NCI-H2196 (cell line): ENCODE measurements at regions not wholly inside any gene's neighbourhood (a gene's known extent, or its start where the extent isn't known, plus 50 kb on each side); places are given as distances from the start of the nearest gene placed in this dataset.

ENCODE experiments used
- DNase-seq: peaks from one replicate; lab custom pipeline; 2025; ENCODE audit not compliant: unreplicated experiment; lab: John Stamatoyannopoulos, UW

DNA sequence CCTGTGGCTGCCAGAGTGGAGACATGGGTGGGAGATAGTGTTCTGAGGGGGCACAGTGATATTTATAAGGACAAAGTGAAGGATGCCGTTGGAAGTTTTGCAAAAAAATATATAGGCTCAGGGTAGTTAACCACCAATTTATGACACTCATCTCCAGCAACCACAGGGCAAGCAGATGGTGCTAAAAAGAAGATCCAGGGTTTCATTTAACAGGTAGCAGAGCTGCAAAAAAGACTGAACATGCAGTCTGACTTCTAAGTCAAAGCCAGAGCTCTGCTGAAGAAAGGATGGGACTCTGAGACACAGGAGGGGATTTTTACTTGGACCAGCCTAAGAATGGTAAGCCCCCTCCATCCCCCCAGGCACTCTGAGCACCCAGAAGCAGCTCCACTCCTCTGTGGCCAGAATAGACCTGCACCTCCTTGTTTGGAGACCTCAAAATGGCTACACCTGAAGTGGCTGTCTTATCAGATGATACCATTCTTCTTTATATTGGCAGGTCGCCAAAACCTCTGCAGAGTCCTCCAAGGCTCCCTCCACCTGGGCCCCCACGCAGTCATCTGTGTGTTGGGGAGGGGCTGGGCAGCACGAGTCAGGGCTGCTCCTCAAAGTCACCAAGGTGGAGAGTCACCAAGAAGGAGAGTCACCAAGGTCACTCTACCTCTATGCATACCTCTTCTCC, 161.4 kb upstream of the FAM9B start:
- DNase-seq: no peak

DNA sequence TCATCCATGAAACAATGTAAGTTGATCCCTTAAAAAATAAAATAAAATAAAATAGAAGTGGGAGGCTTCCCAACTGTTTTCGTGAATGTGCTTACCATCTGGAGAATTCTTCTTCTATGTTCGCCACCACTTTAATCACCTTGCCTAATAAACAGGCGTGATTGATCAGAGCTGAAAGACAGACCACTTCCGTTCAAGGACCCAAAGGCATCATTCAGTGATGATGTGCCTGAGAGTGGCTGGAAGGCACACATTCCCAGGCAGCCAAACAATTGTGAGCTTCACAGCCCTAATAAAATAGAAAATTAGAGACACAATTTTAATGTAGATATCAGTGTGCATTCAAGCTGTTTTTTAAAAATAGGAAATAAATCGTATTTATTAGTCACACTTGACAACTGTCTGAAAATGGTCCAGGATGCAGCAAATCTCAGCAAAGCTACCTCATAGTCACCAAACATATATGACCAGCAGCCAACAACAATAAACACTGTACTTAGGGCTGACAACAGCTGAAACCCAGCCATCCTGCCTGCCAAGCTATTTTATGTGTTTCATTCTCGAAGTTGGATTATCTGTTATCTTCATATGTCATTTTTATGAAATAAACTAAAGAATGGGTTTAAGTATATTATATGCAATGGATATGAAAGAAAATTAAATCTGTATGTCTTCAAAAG, 163.2 kb upstream of the FAM9B start:
- DNase-seq: no peak

DNA sequence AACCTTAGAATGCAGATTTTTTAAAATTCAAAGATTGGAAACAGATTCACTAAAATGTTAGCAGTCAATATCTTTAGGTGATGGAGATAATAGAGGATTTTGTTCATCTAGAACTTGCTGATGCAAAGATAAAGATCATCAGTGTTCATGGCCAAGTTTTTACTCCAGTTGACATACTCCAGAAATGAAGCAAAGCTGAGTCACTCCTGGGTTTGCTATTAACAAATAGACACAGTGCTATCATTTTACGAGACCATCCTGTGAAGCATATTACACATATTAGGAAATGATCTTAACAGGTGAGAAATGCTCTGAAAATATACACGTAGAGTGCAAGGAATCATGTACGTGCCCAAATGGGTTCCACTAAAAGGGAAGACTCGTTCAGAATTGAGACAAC, 170.6 kb upstream of the FAM9B start:
- no peak for DNase-seq

DNA sequence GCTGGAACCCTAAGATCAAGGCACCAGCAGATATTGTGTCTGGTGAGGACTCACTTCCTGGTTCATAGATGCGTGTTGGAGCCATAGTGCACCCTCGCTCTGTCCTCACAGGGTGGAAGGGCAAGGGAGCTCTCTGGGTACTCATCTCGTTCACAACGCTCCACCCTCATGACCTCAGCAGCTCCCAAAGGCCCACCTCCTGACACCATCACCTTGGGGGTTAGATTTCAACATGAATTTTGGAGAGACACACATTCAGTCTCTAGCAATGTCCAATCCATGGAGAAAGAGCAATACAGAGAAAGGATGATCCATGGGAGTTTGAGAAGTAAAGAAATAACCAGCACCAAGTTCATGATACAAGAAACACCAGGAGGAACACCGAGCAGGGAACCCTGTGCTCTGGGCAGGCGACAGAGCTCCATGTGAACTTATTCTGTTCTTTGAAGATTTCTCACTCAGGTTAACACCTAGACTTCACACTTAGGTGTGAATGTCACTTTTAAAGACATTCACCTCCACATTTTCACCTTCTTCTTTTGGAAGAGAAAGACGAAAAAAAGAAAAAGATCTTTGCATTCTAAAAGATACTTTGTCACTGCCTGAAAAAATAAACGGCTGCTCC, 171.8 kb upstream of the FAM9B start:
- no peak for DNase-seq

DNA sequence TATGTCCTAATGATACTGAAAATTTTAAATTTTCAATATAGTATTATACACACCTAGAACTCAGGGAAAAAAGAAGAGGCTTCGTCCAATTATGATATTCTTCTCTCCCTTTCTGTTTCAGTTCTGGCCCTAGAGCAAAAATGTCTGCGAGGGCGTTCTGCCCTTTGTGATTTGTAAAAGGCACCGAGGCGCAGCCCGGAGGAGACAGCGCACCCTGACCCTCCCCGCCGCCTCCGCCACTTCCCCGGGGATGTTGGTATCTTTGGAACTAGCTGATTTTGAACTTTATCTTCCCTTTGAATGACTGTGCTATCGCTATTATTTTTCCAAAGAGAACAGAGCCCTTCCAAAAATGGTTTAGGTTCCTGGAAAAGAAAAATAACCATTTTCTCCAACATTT, 173.2 kb upstream of the FAM9B start:
- DNase-seq: no peak

DNA sequence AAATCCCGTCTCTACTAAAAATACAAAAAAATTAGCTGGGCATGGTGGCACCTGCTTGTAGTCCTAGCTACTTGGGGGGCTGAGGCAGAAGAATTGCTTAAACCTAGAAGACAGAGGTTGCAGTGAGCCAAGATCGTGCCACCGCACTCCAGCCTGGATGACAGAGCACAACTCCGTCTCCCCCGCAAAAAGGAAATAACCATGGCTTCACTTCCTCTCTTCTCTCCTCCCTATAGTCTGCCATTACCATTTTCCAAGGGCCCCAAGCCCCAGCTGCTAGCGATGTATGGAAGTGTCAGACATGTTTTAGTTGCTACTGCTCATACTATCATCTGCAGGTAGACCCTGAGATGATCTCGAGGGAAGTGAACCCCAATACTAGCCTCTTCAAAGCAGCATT, 177.3 kb upstream of the FAM9B start:
- DNase-seq: no peak

DNA sequence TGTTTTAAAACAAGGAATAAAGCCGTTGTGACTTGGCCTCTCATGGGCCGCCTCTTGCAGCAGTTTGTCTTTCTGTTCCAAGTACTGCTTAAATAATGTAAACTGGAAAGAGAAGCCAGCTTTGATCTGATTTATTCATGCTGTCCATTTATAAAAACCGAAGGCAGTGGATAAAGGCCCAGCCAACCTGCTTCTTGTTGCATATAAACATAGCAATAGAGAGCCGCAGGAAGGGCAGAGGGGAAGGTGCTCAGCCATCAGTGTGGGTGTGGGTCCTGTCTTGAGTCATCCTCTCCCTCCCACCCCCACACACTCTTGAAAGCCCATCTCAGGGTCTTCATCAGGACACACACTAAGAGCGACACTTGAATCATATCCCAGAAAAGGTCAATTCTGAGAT, 187.9 kb upstream of the FAM9B start:
- no peak for DNase-seq

DNA sequence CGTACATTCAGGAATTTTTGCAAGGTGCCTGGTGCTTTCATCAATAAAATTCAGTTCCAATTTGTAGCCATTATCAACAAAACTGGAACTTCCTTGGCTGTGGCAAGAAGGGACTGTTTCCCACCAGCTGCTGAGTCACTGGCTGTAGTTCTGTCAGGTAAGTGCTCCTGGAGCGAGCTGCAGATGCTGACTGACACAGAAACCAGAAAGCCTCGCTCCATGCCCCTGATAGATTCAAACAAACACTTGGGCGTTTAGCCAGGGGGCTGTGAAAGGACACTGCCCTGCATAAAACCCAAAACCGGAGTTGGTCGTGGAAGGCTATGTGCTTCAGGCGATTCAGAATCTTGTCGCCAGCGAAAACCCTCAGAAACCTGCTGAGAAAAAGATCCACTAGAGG, 188.4 kb upstream of the FAM9B start:
- no peak for DNase-seq

DNA sequence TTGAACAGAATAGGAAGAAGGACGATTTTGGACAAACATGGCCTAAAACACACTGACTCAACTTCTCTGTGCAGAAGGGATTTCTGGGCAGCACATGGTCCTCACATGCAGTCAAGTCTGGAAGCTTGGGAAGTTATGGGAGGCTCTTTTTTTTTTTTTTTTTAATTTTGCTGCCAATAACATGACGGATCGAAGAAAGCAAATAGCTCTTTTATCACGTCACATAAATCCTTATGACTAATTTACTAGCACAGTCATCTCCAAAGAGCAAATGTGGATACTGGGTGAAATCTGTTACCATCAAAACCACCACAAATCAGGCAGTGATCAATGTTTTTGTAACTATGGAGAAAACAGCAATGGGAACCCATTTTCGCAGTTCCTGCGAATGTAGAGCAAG, 193.3 kb upstream of the FAM9B start:
- no peak for DNase-seq

DNA sequence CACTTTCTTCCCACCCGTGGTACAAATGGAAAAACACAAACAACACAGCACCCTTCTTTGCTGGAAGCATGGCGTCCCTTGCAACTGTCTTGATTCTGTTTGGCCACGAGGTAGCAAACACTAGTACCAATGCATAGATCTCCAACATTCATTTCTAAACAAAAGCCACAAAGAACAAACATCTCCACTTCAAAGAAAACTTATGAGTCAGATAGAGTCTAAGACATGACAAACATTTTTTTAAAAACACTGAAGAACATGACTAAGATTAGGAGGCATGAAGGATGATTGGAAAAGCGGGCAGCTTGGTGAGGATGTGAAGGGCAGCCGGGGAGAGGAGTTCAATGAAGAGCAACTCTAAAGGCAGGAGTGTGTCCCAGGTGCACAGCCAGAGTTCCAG, 197.6 kb upstream of the FAM9B start:
- no peak for DNase-seq

DNA sequence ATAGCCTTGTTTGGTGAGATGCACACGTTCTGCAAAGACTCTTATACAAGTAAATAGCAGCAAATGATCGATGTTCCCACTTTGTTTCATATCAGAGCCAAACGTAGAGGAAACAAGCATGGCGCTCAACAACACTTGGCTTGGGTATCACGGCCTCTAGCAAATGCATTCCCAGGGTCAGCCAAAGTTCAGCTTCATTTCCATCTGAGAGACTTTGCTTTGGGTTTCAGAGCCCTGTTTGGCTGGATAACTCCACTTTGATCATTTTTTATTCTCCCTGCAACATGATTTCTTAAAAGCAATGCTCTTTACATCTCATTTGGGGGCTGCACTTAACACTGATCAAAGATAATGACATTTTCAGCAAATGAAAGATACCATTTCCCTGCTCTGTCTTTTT, 199.2 kb upstream of the FAM9B start:
- DNase-seq: no peak

DNA sequence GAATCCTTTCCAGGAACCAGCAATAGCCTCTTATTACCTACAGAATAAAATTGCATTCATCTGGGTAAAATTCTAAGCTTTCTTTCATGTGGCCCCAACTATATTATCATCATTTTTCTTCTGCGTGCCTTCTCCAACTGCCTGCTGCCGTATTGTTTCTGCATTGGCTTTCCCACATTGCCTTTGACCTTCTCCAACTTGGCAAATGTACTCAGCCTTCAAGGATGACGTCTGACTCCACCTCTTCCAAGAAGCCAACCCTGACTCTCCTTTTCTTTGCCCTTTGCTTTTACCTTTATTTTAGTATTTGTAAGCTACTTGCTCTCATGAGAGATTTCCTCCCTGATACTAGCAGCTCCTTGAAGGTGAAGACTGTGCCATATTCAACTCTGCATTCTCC, 200.4 kb upstream of the FAM9B start:
- no peak for DNase-seq

DNA sequence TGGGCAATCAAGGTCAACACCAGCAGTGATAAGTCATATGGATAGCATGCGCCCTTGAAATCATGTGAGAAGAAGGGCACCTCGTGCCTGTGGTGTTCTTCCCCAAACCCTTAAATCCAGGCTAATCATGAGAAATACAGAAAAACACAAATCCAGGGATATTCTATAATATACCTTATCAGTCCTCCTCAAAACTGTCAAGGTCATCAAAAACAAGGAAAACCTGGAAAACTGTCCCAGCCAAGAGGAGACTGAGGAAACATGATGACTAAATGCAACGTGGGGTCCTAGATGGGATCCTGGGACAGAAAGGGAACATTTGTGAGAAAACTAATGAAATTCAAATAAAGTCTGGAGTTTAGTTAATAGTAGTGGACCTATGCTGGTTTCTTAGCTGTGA, 201.8 kb upstream of the FAM9B start:
- DNase-seq: no peak

DNA sequence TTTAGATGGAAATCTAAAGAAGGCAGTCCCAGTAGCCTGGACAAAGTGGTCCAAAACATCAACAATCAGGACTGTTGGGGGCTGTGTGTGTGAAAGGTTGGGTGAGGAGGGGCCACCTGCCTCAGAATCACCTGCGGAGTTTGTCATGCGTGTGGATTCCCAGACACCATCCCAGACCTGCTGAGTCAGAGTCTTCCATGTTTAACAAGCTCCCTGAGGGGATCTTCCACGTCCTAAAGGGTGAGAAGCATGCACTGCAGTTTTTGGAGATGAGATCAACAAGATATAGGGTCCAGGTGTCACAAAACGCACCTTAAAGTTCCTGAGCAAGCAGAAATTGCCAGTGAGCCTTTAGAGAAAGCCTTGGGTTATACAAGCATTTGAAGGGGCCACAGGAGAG, 207.0 kb upstream of the FAM9B start:
- no peak for DNase-seq

DNA sequence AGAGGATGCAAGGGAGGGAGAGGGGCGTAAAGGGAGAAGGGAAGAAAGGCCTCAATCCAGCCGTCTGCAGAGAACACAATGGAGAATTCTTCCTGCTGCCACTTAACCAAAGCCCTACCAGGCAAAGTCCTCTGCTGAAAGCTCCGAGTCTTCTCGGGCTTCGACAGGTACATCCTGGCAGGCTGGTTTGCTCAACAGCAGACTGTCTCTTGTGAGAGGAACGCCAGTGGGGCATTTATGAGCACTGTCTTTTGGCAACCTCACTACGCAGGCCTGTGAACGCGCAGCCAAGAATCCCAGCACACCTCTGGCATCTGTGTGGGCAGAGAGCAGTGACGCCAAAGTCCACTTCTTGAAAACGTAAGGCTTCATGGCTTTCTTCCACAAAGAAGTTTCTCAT, 207.5 kb upstream of the FAM9B start:
- no peak for DNase-seq

DNA sequence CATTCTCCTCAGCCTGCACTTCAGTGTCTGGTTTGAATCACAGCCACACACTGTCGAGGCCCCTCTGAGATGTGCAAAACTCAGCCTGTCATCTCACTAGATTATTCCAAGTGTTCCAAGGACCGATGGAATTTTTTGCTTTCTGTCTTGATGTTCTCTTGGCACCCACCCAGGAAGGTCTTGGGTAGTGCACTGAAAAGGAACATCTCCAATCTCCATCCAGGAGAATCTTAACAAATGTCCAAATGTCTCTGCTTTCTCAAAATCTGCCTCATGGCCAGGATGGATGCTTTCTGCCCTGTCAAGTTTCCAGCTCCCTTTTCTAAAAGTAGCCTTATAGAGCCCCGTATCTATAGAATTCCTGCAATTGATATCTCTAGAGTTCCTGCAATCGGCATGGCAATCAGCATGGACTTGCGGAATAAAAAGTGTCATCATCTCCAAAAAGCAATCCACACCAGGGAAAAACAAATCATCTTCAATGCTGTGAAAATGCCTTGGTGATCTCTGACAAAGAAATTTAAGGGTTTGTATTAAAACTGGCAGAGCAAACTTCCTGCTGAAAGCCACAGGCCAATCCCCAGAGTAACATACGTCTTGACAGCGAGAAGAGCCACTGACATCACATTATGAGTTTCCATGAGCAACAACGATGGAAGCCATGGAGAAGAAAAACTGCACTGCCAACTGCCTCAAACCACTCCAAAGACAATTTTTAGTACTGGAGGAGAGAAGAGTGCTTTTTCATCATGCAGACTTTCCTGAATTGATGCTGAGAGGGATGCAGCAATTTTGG, 215.3 kb upstream of the FAM9B start:
- no peak for DNase-seq

DNA sequence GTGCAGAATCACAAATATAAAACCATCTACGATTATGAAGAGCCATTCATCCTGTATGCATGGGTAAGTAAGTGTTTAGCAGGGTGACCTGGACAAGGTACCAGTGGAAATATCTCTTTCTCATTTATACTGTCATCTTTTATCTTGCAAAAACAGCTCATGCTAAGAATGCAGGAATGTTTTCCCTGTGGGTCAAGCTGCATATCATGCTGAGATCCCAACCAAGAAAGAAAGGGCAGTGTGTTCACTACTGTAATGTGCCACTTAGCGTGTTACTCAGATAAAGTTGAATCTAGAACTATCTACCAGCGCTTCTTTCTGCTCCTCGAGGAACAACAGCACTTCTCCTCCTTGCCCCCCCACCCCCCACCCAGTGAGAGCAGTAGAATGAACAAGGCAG, 212.7 kb upstream of the TBL1X start:
- no peak for DNase-seq

DNA sequence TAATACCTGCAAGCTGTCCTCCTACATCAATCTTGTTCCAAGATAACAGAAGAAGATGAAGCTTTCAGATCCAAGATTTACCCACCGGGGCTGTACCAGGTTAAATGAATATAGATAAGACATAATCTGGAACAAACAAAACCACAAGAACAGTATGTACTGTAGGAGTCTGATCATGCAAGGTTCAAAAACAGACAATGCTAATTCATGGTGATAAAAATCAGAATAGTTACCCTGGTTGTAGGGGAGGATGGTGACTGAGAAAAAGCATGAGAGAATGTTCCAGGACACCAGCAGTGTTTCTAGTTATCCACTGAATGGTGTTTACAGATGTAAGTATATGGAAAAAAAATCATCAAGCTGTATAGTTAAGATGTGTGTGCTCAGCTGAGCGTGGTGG, 211.6 kb upstream of the TBL1X start:
- no peak for DNase-seq

DNA sequence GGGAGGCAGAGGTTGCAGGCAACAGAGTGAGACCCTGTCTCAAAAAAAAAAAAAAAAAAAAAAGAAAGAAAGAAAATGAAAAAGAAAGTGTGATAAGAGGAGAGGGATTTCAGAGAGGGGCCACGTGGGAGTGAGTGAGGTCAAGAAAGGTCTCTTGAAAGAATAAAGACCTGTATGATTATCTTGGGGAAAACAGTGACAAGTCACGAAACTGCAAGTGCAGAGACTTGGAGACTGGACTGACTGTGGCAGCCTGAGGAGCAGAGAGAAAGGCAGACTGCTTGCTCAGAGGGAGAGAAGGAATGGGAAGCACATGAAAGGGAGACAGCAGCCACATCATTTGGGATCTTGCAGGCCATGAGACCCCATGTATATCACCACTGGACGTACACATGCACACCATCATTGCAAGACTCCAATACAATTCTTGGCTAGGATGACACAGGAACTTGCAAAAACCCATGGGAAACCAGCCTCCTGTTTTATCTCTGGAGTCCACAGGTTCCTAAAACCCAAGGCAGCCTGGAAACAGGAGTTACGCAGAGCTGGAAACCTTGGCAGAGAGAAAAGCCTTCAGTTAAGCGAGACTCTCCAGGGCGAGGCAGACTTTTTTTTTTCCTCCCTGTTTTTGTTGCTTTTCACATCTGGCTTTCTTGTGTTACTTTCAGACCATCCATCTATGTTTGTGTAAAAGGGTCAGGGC, 207.0 kb upstream of the TBL1X start:
- DNase-seq: no peak

DNA sequence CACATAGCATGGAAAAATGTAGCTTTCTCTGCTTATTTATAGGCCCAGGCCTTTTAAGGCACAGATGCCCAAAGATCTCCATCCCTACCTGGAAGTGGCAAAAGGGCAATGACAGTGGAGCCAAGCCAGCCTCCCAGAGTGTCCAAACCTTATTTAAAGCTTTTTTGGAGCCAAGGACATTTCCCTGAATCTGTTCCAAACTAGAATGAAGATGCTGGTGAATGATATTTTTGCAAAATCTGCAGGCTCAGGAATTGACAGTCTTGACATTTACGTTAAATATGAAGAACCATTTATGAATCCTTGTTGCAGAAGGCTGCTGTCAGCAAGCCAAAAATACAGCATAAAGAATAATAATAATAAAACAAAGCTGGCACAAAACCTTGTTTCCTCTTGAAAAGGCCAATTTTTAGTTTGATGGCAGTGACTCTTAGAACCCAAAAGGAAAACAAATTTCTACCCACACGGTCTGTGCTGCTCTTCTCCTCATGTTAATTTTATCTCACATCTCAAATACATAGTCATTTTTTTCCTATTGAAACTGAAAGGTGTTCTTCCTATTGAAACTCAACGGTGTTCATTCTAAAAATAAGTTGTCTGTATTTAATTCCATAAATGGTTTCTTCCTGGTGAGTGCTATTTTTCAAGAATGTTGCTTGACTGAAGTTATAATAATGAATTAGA, 206.3 kb upstream of the TBL1X start:
- no peak for DNase-seq

DNA sequence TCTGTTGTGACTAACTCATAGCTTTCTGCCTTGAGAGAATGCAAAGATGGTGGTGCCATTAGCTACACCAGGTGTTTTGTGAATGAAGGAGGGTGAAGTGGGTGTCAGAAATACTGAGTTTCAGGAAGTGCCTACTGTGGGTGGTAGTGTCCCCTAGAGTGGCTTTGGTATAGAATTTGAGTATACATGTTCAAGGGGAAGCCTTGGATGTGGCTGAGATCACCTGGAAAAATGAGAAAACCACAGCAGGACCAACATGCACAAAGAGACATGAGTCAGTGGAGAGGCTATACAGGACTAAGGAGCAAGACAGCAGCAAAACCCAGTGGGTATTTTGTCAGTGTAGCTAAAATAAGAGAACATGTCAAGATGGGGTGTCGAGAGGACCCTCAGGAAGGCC, 204.3 kb upstream of the TBL1X start:
- no peak for DNase-seq
